Gastrocnemius medialis (tissue), 4 donors: ENCODE measurements at regions not wholly inside any gene's neighbourhood (a gene's known extent, or its start where the extent isn't known, plus 50 kb on each side); places are given as distances from the start of the nearest gene placed in this dataset.

Experiments used
- CTCF ChIP-seq, 5 experiments: fragments of 450-650 bp in 3 of 5; fragments of 200-600 bp in 2 of 5; sonication (generic) in 2 of 5; IDR thresholded peaks in 4 of 5; conservative IDR thresholded peaks in 1 of 5; 1 replicate in 4 of 5; 2 replicates in 1 of 5; pipeline ENCODE4 v1.5.1; 2016 to 2019; ENCODE audit warnings: antibody characterized with exemption in 5 of 5, mild to moderate bottlenecking in 3 of 5, moderate library complexity in 3 of 5
- POLR2A ChIP-seq, 2 donors: fragments of 450-650 bp; IDR thresholded peaks; one replicate each; pipeline ENCODE4 v1.6.1; 2017; ENCODE audit warnings: antibody characterized with exemption in 2 of 2, mild to moderate bottlenecking in 2 of 2, moderate library complexity in 2 of 2

GRCh38 chr2:235366390-235366789, 127.5 kb upstream of the AGAP1 start:
- TF ChIP-seq CTCF (IDR thresholded peaks at IDR 0.05 in 4 of 5, conservative IDR thresholded peaks at IDR 0.05 in 1 of 5), result no peak
- no peak for TF ChIP-seq POLR2A (IDR thresholded peaks at IDR 0.05)
